ENCODE measurements at regions not wholly inside any gene's neighbourhood (a gene's known extent, or its start where the extent isn't known, plus 50 kb on each side); places are given as distances from the start of the nearest gene placed in this dataset.
"Not testable (repeated sequence)": the region's sequence is repeated elsewhere in the genome, so short reads cannot be mapped to it uniquely, and the experiment has no call there.

DNA sequence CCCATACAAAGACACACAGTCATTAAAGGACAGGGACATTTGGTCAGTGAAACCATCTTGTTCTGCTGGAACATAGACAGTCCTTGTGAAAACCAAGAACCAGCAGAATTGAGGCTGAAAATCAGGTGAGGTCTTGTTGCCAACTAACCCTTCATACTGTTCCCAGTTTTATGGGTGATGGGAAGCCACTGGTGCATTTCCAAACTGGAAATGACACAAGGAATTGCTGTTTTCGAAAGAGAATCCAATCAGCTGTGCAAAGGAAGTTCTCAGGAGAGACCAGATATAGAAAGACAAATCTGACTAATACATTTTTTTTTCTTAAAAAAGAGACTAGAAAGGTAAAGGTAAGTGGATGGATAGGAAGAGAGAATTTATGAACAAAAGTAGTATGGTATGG, 948.2 kb downstream of the TSN start:
- no peak for DNase-seq
- Histone ChIP-seq H3K36me3 (ENCODE audit: control insufficient read depth, insufficient read depth, low read length) (no peaks in the 10 kb centered on the region), H3K4me1 (ENCODE audit: control insufficient read depth, insufficient read depth, low read length) (no peaks in the 10 kb centered on the region), H3K27me3 (ENCODE audit: control insufficient read depth, insufficient read depth, low read length) (no peaks in the 10 kb centered on the region), H3K9me3 (replicated peaks; ENCODE audit: control insufficient read depth, low read depth, low read length) (no peaks in the 10 kb centered on the region), H3K4me3 (ENCODE audit: low read length) (no peak overlapping the region), H3K27ac (ENCODE audit: low read length) (no peak overlapping the region)
- WGBS (ENCODE audit: insufficient coverage) = no CpG with 5 or more reads among the region's 1 CpG

DNA sequence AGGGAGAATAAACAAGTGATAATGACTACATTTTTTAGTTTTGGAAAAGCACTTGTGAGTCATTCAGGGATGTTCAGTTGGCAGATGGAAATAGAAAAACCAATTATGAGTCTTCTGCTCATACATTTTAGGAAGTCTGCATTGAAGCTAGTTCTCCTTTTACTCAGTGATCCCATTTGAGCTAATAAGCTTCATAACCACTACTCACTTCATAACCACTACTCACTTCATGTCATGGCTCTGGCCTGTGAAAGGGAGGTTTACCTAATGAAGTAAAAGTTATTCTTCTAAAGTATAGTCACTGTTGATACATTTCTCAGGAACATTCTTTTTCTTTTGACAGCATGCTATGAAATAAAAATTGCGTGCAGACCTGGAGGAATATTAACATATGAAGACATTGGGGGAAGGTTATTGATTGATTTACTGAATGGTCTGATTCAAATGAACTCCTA, 948.7 kb downstream of the TSN start:
- no peaks in the 10 kb centered on the region for H3K36me3 ChIP-seq (ENCODE audit: control insufficient read depth, insufficient read depth, low read length)

DNA sequence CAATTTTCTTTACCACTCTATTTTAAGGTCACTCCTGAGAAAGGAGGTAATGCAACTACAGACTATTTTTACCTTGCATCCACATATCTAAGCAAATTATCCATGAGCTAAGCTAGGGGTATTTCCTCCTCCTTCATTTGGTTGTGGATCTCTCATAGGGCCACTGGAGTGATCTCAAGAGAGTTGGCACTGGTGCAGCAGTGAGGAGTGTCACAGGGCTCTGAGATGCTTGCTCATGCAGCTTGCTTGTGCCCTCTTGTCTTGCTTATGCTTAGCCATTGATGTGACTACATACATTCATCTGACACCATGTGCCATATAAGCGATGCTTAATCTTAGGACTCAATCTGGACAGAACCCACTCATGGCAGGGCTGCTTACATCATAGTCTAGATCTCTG, 950.3 kb downstream of the TSN start:
- no peaks in the 10 kb centered on the region for H3K4me1 ChIP-seq (ENCODE audit: control insufficient read depth, insufficient read depth, low read length)
- no peak overlapping the region for H3K27ac ChIP-seq (ENCODE audit: low read length)
- no peak overlapping the region for H3K4me3 ChIP-seq (ENCODE audit: low read length)
- no peaks in the 10 kb centered on the region for H3K36me3 ChIP-seq (ENCODE audit: control insufficient read depth, insufficient read depth, low read length)
- DNase-seq = no peak
- WGBS (ENCODE audit: insufficient coverage) = 100% methylated on average over 1 of the region's 1 CpG
- H3K27me3 ChIP-seq (ENCODE audit: control insufficient read depth, insufficient read depth, low read length) = no peaks in the 10 kb centered on the region
- H3K9me3 ChIP-seq (replicated peaks; ENCODE audit: control insufficient read depth, low read depth, low read length) = no peaks in the 10 kb centered on the region

More for the DNA sequence above, 948.7 kb downstream of the TSN start:
- Histone ChIP-seq H3K27ac (ENCODE audit: low read length) (no peak overlapping the region), H3K27me3 (ENCODE audit: control insufficient read depth, insufficient read depth, low read length) (no peaks in the 10 kb centered on the region), H3K4me3 (ENCODE audit: low read length) (no peak overlapping the region), H3K4me1 (ENCODE audit: control insufficient read depth, insufficient read depth, low read length) (no peaks in the 10 kb centered on the region), H3K9me3 (replicated peaks; ENCODE audit: control insufficient read depth, low read depth, low read length) (no peaks in the 10 kb centered on the region)
- DNase-seq = no peak
- no CpG with 5 or more reads among the region's 1 CpG for WGBS (ENCODE audit: insufficient coverage)

DNA sequence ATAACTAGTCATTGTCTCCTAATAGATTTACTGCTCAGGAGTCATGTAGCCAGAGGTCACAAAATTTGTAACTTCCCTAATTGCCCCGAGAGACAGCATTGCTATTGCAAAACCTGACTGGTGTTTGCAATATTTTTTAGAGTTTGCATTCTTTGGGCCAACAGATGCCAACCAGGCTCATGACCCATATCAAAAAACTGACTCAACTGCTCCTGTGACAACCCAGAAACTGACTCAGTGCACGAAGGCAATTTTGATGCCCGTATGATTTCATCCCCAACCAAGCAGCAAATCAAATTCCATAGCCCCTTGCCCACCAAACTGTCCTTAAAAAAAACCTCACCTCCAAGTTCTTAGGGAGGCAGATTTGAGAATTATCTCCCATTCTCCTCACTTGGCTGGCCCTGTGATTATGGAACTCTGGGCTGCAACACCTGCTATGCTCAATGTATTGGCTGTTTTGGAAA, 951.3 kb downstream of the TSN start:
- no peak for DNase-seq
- Histone ChIP-seq H3K27me3 (ENCODE audit: control insufficient read depth, insufficient read depth, low read length) (no peaks in the 10 kb centered on the region), H3K9me3 (replicated peaks; ENCODE audit: control insufficient read depth, low read depth, low read length) (peaks cover 2% of the 10 kb centered on the region), H3K27ac (ENCODE audit: low read length) (no peak overlapping the region), H3K4me1 (ENCODE audit: control insufficient read depth, insufficient read depth, low read length) (no peaks in the 10 kb centered on the region), H3K36me3 (ENCODE audit: control insufficient read depth, insufficient read depth, low read length) (no peaks in the 10 kb centered on the region), H3K4me3 (ENCODE audit: low read length) (no peak overlapping the region)
- 66% methylated on average over 3 of the region's 3 CpGs for WGBS (ENCODE audit: insufficient coverage)

DNA sequence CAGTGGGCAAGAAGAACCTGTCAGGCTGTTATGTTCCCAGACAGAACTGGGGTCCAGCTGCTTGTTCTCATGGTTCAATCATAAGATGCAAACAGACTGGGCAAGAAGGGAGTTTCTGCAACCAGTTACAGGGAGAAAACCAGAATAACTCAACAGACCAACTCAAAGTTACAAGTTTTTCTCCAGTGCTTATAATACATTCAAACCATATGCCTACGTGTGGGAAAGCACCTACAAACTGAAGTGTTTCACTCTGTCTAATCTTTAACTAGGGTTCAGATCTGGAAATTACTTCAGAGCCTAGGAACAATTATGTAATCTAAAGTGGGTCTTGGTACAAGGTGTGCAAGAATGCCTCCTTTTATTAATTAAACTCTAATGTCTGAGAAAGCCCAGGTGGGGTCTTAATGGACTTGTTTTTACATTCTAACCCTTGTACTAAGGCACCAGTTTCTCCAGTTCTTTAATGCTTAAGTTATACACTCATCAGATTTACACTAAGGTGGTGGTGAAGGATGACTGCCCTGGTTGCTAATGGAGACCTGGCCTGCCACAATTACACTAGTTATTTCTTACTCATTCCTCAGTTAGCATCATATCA, 951.9 kb downstream of the TSN start:
- Histone ChIP-seq H3K4me1 (ENCODE audit: control insufficient read depth, insufficient read depth, low read length) (no peaks in the 10 kb centered on the region), H3K36me3 (ENCODE audit: control insufficient read depth, insufficient read depth, low read length) (no peaks in the 10 kb centered on the region), H3K9me3 (replicated peaks; ENCODE audit: control insufficient read depth, low read depth, low read length) (peaks cover 4% of the 10 kb centered on the region), H3K27me3 (ENCODE audit: control insufficient read depth, insufficient read depth, low read length) (no peaks in the 10 kb centered on the region), H3K27ac (ENCODE audit: low read length) (no peak overlapping the region), H3K4me3 (ENCODE audit: low read length) (no peak overlapping the region)
- no CpG with 5 or more reads among the region's 1 CpG for WGBS (ENCODE audit: insufficient coverage)
- DNase-seq = no peak

DNA sequence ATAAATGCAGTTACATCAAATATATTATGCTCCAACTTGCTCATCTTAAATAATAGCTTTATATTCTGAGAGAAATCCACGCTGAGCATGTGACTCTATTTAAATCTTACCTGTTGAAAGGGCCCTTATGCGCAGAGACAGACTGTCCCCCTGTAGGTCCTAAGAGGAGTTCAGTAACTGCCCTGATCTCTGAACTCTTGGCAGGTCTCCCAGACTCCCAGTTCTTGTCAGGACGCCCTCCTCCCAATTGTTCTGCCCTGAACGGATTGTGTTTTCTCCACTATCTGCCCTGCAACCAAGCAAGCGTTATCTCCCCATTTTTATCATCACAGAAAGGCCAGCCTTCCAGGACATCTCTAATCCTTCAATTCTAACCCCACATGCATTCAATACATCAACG, 954.6 kb downstream of the TSN start:
- Histone ChIP-seq H3K27me3 (ENCODE audit: control insufficient read depth, insufficient read depth, low read length) (no peaks in the 10 kb centered on the region), H3K4me1 (ENCODE audit: control insufficient read depth, insufficient read depth, low read length) (no peaks in the 10 kb centered on the region), H3K27ac (ENCODE audit: low read length) (no peak overlapping the region), H3K4me3 (ENCODE audit: low read length) (no peak overlapping the region), H3K9me3 (replicated peaks; ENCODE audit: control insufficient read depth, low read depth, low read length) (peaks cover 5% of the 10 kb centered on the region), H3K36me3 (ENCODE audit: control insufficient read depth, insufficient read depth, low read length) (no peaks in the 10 kb centered on the region)
- no peak for DNase-seq
- WGBS (ENCODE audit: insufficient coverage) = 79% methylated on average over 4 of the region's 6 CpGs

DNA sequence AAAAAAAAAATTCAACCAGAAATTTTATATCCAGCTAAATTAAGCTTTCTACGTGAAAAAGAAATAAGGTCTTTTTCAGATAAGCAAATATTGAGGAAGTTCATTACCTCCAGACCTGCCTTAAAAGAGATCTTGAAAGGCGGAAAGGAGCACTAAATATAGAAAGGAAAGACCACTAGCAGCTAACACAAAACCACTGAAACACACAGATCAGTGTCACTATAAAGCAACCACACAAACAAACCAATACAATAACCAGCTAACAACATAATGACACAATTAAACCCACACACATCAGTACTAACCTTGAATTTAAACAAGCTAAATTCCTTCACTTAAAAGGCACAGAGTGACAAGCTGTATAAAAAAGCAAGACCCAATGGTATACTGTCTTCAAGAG, 958.3 kb downstream of the TSN start:
- Histone ChIP-seq H3K9me3 (replicated peaks; ENCODE audit: control insufficient read depth, low read depth, low read length) (peaks cover 5% of the 10 kb centered on the region), H3K4me3 (ENCODE audit: low read length) (no peak overlapping the region), H3K36me3 (ENCODE audit: control insufficient read depth, insufficient read depth, low read length) (no peaks in the 10 kb centered on the region), H3K27me3 (ENCODE audit: control insufficient read depth, insufficient read depth, low read length) (no peaks in the 10 kb centered on the region), H3K4me1 (ENCODE audit: control insufficient read depth, insufficient read depth, low read length) (no peaks in the 10 kb centered on the region), H3K27ac (ENCODE audit: low read length) (no peak overlapping the region)
- DNase-seq = no peak
- WGBS (ENCODE audit: insufficient coverage) = no CpG with 5 or more reads among the region's 2 CpGs

DNA sequence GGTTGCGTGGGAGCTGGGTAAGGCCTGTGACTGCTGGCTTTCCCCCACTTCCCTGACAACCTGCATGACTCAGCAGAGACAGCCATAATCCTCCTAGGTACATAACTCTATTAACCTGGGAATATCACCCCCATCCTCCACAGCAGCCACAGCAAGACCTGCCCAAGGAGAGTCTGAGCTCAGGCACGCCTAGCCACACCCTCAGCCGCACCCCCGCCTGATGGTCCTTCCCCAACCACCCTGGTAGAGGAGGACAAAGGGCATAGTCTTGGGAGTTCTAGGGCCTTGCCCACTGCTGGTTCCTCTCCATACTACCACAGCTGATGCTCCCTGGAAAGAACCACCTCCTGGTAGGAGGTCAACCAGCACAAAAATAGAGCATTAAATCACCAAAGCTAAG, 965.4 kb downstream of the TSN start:
- H3K27me3 ChIP-seq (ENCODE audit: control insufficient read depth, insufficient read depth, low read length); DNase-seq; H3K4me3 ChIP-seq (ENCODE audit: low read length); H3K9me3 ChIP-seq (replicated peaks; ENCODE audit: control insufficient read depth, low read depth, low read length); H3K27ac ChIP-seq (ENCODE audit: low read length); H3K4me1 ChIP-seq (ENCODE audit: control insufficient read depth, insufficient read depth, low read length); H3K36me3 ChIP-seq (ENCODE audit: control insufficient read depth, insufficient read depth, low read length): not testable (repeated sequence)
- no CpG with 5 or more reads among the region's 4 CpGs for WGBS (ENCODE audit: insufficient coverage)

DNA sequence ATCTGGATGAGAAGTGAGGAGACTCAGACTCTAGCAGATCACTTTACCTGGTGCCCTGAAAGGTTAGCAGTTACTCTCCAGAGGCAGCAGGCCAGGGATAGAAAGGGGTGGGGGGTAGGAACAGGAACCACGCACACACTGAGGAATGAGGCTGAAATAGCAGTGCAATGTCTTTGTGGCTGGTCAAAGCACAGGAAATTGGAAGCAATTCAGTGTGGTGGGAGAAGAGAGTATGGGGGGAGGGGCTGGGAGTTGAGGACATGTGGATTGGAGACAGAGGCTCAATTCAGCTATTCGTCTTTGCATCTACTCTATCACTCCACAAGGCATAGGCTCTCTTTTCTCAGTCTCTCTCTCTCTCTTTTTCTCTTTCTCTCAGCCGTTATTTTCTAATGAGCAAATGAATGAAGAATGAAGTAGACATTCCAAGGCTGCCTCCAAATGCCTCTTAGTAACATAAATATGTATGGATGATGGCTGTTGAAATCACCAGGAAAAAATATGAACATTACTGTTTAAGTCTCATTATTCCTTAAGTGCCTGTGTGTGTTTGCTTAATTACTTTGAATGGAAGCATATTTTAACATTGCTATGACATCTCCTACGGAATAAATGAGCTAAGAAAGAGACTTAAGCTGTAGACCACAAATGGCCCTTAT, 979.4 kb downstream of the TSN start:
- no peaks in the 10 kb centered on the region for H3K27me3 ChIP-seq (ENCODE audit: control insufficient read depth, insufficient read depth, low read length)
- no peak overlapping the region for H3K27ac ChIP-seq (ENCODE audit: low read length)
- no peaks in the 10 kb centered on the region for H3K4me1 ChIP-seq (ENCODE audit: control insufficient read depth, insufficient read depth, low read length)
- no peaks in the 10 kb centered on the region for H3K36me3 ChIP-seq (ENCODE audit: control insufficient read depth, insufficient read depth, low read length)
- no peaks in the 10 kb centered on the region for H3K9me3 ChIP-seq (replicated peaks; ENCODE audit: control insufficient read depth, low read depth, low read length)
- WGBS (ENCODE audit: insufficient coverage) = 0% methylated on average over 1 of the region's 4 CpGs
- no peak overlapping the region for H3K4me3 ChIP-seq (ENCODE audit: low read length)
- peak; percentile 15 for DNase-seq

DNA sequence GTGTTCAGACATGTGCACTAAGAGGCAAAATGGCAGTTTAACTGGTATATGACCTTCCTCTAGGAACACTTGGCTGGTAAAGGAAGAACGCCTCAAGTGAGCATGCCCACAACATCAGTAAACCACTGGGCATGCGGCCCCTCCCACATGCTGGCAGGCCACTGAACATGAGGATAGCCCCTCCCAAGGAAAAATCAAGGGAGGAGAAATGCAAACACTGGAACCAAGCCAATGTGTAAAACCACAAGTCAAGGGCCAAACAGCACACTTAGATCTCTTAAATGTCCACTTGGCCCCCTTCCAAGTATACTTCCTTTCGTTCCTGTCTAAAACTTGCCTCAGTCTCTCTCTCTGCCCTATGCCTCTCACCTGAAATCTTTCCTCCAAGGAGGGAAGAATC, 980.8 kb downstream of the TSN start:
- 57% methylated on average over 1 of the region's 3 CpGs for whole genome bisulfite sequencing (ENCODE audit: insufficient coverage)
- Histone ChIP-seq H3K27ac (ENCODE audit: low read length) (no peak overlapping the region), H3K27me3 (ENCODE audit: control insufficient read depth, insufficient read depth, low read length) (no peaks in the 10 kb centered on the region), H3K36me3 (ENCODE audit: control insufficient read depth, insufficient read depth, low read length) (no peaks in the 10 kb centered on the region), H3K9me3 (replicated peaks; ENCODE audit: control insufficient read depth, low read depth, low read length) (no peaks in the 10 kb centered on the region), H3K4me3 (ENCODE audit: low read length) (no peak overlapping the region), H3K4me1 (ENCODE audit: control insufficient read depth, insufficient read depth, low read length) (no peaks in the 10 kb centered on the region)
- no peak for DNase-seq
